ENCODE measurements at regions not wholly inside any gene's neighbourhood (a gene's known extent, or its start where the extent isn't known, plus 50 kb on each side); places are given as distances from the start of the nearest gene placed in this dataset.

- DNase-seq = no peak
These were observed 339.0 kb upstream of the WWC1 start for GRCh38 chr5:167952278-167952995.

GRCh38 chr5:167953151-167953798, 338.2 kb upstream of the WWC1 start:
- no peak for DNase-seq

GRCh38 chr5:167961731-167962130, 329.7 kb upstream of the WWC1 start:
- DNase-seq = no peak

- peak; percentile 28 to 74 for DNase-seq
These were observed 326.9 kb upstream of the WWC1 start for GRCh38 chr5:167964529-167964928.

- DNase-seq = peak; percentile 22 to 72
These were observed 325.7 kb upstream of the WWC1 start for GRCh38 chr5:167965710-167966109.

GRCh38 chr5:167966979-167967378, 324.5 kb upstream of the WWC1 start:
- DNase-seq = peak; percentile 4 to 63

- DNase-seq = no peak
These were observed 323.8 kb upstream of the WWC1 start for GRCh38 chr5:167967494-167968177.

- no peak for DNase-seq
These were observed 322.6 kb upstream of the WWC1 start for GRCh38 chr5:167968837-167969236.

- DNase-seq = no peak
These were observed 321.4 kb upstream of the WWC1 start for GRCh38 chr5:167969998-167970397.

GRCh38 chr5:167971706-167972105, 319.7 kb upstream of the WWC1 start:
- DNase-seq = no peak

GRCh38 chr5:167973126-167973525, 318.3 kb upstream of the WWC1 start:
- DNase-seq = no peak

GRCh38 chr5:167984951-167985350, 306.5 kb upstream of the WWC1 start:
- no peak for DNase-seq

- DNase-seq = no peak
These were observed 306.1 kb upstream of the WWC1 start for GRCh38 chr5:167985373-167985772.

GRCh38 chr5:167987490-167988280, 303.8 kb upstream of the WWC1 start:
- DNase-seq = no peak

- DNase-seq = no peak
These were observed 298.6 kb upstream of the WWC1 start for GRCh38 chr5:167992868-167993267.

GRCh38 chr5:167993771-167994170, 297.7 kb upstream of the WWC1 start:
- DNase-seq = peak; percentile 12 to 58

GRCh38 chr5:167995844-167996425, 295.5 kb upstream of the WWC1 start:
- DNase-seq = no peak

- no peak for DNase-seq
These were observed 293.2 kb upstream of the WWC1 start for GRCh38 chr5:167998148-167998767.

- DNase-seq = no peak
These were observed 292.3 kb upstream of the WWC1 start for GRCh38 chr5:167999182-167999581.

GRCh38 chr5:168001318-168001717, 290.1 kb upstream of the WWC1 start:
- DNase-seq = no peak

GRCh38 chr5:168002116-168002515, 289.3 kb upstream of the WWC1 start:
- DNase-seq = no peak

- no peak for DNase-seq
These were observed 286.4 kb upstream of the WWC1 start for GRCh38 chr5:168005093-168005492.

All from NCI-H524 (cell line).